ENCODE measurements at regions not wholly inside any gene's neighbourhood (a gene's known extent, or its start where the extent isn't known, plus 50 kb on each side); places are given as distances from the start of the nearest gene placed in this dataset.

DNA sequence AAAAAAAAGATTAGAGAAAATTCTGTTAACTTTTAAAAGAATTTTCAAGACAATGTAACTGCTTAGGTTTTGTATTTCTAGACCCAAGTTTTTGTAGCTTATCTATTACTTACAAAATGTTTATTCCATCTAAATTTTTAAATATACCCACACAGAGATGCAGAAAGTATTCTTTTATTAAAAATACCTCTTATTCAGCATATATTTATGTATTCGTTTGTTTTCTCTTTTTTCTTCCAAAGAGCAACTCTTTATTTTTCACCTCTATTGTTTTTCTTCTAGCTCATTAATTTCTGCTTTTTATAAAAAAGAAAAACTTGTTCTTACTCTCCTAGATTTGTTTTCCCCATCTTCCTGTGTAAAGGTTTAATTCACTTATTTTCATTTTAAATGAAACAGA lies 180.3 kb downstream of the ZDHHC21 start:
- no peak for TF ChIP-seq CTCF (IDR thresholded peaks at IDR 0.05; ENCODE audit: insufficient read depth, low read length)
- H3K4me3 ChIP-seq (ENCODE audit: low read depth, low read length), result no peak overlapping the region
- DNase-seq (ENCODE audit: low read depth), result no peak

DNA sequence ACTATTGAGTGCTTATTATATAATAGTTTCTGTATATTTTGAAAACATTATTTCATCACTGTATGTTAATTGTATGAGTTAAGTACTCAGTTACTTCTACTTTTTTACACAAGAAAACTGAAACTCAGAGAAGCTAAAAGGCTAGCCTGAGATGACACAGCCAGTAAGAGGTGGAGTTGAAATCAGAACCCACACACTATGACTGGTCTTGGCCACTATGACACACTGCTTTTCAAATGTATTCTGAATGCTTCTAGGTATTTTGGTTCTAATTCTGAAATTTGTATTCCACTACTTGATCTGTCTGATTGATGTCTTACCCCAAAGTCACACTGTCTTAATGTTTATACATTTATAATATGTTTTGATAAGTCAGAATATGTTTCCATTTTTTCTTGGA lies 181.8 kb downstream of the ZDHHC21 start:
- peak; percentile 11 for DNase-seq (ENCODE audit: low read depth)
- TF ChIP-seq CTCF (IDR thresholded peaks at IDR 0.05; ENCODE audit: insufficient read depth, low read length), result no peak

DNA sequence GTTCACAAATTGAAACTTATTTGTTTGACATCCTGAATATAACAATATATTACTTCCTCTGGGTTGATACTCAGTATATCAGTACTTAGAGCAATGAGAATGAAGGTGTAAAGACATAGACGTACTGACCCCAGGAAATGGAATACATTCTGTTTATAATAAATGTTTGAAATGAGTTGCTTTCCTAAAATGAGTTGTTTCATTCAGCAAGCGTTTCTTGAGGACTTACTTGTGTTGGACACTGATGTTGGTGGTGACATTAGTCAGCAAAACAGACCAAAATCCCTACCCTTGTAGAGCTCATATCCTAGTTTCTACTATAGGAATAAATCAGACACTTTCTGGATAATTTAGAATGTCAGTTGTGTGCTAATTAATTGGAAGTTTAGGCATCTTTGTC lies 184.3 kb downstream of the ZDHHC21 start:
- no peak for DNase-seq (ENCODE audit: low read depth)
- H3K4me3 ChIP-seq (ENCODE audit: low read depth, low read length), result no peak overlapping the region
- TF ChIP-seq CTCF (IDR thresholded peaks at IDR 0.05; ENCODE audit: insufficient read depth, low read length), result no peak

More for the DNA sequence above, 181.8 kb downstream of the ZDHHC21 start:
- H3K4me3 ChIP-seq (ENCODE audit: low read depth, low read length), result no peak overlapping the region

DNA sequence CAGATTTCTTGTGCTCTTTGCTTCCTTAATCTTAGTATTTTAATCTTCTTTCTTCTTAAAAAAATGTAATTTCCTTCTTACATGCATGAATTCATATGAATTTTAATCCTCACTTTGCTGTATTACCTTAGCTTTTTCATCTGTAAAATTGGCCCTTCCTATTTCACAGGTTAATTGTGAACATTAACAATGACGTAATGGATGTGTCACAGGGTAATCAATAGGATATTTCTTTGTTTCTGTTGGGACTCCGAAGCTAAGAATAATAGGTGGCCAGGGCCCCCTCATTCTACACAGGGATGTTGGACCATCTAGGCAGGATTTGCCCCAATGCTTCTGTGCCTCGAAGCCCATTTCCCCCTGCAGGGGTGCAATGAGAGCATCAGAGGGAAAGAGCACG lies 187.4 kb upstream of the NFIB start:
- no peak for TF ChIP-seq CTCF (IDR thresholded peaks at IDR 0.05; ENCODE audit: insufficient read depth, low read length)
- DNase-seq (ENCODE audit: low read depth), result no peak
- H3K4me3 ChIP-seq (ENCODE audit: low read depth, low read length), result no peak overlapping the region

- DNase-seq (ENCODE audit: low read depth), result no peak
- no peak overlapping the region for H3K4me3 ChIP-seq (ENCODE audit: low read depth, low read length)
- no peak for TF ChIP-seq CTCF (IDR thresholded peaks at IDR 0.05; ENCODE audit: insufficient read depth, low read length)
Measured at GRCh38 chr9:14500705-14501104, 186.8 kb upstream of the NFIB start.

DNA sequence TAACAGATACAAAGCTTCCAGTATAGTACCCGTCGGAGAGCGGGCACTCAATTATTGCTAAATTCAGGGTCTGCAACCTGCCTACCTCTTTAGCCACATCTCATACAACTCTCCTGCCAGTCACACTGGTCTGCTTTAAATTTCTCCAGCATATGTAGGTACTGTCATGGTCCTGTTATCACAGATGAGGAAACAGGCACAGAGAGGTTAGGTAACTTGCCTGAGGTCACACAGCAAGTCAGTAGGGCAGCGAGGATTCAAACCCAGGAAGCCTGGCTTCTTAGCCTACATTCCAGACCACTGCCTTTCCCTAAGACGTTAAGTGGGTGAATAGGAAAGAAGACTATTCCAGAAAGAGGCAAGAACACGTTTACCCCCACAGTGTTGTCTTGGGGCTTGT lies 186.0 kb upstream of the NFIB start:
- H3K4me3 ChIP-seq (ENCODE audit: low read depth, low read length), result no peak overlapping the region
- DNase-seq (ENCODE audit: low read depth), result no peak
- no peak for TF ChIP-seq CTCF (IDR thresholded peaks at IDR 0.05; ENCODE audit: insufficient read depth, low read length)

GRCh38 chr9:14498824-14499223 lies 184.9 kb upstream of the NFIB start:
- H3K4me3 ChIP-seq (ENCODE audit: low read depth, low read length), result no peak overlapping the region
- DNase-seq (ENCODE audit: low read depth), result no peak
- no peak for TF ChIP-seq CTCF (IDR thresholded peaks at IDR 0.05; ENCODE audit: insufficient read depth, low read length)
